HG03432 (cell line): ENCODE measurements at regions not wholly inside any gene's neighbourhood (a gene's known extent, or its start where the extent isn't known, plus 50 kb on each side); places are given as distances from the start of the nearest gene placed in this dataset.
"Not testable (repeated sequence)": the region's sequence is repeated elsewhere in the genome, so short reads cannot be mapped to it uniquely, and the experiment has no call there.

Experiments used
- ATAC-seq: cut with Tn5 transposase; IDR thresholded peaks from one replicate; pipeline ENCODE4 v1.9.1; 2021; ENCODE audit warnings: mild to moderate bottlenecking, moderate library complexity; ENCODE audit not compliant: unreplicated experiment

DNA sequence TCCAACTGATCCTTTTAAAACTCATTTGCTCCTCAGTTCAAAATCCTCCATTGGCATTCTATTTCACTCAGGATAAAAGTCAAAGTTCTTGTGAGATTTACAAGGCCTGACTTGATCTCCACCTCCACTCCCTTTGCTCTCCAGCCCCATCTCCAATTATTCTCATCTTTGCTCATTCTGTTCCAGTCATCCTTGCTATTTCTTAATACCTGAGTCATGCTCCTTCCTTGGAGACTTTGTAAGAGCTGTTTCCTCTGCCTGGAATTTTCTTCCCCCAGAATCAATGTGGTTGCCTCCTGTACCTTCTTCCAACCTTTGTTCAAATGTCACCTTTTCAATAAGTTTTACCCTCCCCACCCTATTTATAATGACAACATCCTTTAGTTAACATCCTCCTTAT, 373.5 kb downstream of the HTR1B start:
- ATAC-seq, result no peak

GRCh38 chr6:77087794-77088318, 375.4 kb downstream of the HTR1B start:
- not testable (repeated sequence) for ATAC-seq

- ATAC-seq, result peak; percentile 84
Measured at GRCh38 chr6:77074037-77074713, 389.1 kb downstream of the HTR1B start.

DNA sequence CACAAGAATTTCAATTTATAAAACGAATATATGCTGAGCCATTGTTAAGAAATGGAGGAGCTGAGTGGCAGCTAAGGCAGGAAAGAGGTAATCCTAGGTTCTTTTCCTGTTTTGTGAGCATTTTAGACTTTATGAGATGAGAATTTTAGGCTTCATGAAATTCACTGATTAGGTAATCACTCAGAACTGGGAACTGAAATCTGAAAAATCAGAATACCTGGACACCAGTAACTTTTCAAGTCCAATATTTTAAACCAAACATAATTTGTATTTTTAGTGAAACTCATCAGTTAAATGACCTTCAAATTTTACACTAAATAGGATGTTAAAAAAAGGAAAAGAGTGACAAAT, 389.9 kb downstream of the HTR1B start:
- no peak for ATAC-seq

- ATAC-seq, result no peak
Measured at GRCh38 chr6:77072694-77073409, 390.4 kb downstream of the HTR1B start.

GRCh38 chr6:77063494-77063893, 399.8 kb downstream of the HTR1B start:
- no peak for ATAC-seq

GRCh38 chr6:77055711-77056110, 407.6 kb downstream of the HTR1B start:
- ATAC-seq, result no peak

GRCh38 chr6:77040568-77041195, 422.6 kb downstream of the HTR1B start:
- ATAC-seq, result no peak

- no peak for ATAC-seq
Measured at GRCh38 chr6:77038807-77039206, 424.5 kb downstream of the HTR1B start.

- no peak for ATAC-seq
Measured at GRCh38 chr6:77037439-77037838, 425.9 kb downstream of the HTR1B start.

- ATAC-seq, result no peak
Measured at GRCh38 chr6:77036400-77036799, 426.9 kb downstream of the HTR1B start.

GRCh38 chr6:77034161-77034560, 429.1 kb downstream of the HTR1B start:
- ATAC-seq, result no peak

- ATAC-seq, result no peak
Measured at GRCh38 chr6:77030929-77031674, 432.2 kb downstream of the HTR1B start.

DNA sequence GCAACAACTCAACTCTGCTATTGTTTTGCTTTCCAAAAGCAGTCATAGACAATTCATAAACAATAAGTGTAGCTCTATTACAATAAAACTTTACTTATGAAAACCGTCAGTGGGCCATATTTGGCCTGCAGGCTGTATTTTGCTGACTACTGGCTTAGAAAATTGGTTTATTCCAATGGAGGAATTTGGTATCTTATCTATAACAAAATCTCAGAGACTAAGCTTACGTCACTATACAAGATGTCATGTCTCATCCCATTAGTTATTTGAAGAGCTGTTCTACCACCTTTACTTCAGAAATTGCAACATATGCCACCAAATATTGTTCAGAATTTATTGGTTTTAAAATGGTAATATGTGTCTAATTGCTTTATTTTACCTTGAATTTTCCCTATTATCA, 436.9 kb downstream of the HTR1B start:
- no peak for ATAC-seq

GRCh38 chr6:77025736-77026223, 437.5 kb downstream of the HTR1B start:
- no peak for ATAC-seq

GRCh38 chr6:77021778-77022177, 441.5 kb downstream of the HTR1B start:
- no peak for ATAC-seq

- ATAC-seq, result no peak
Measured at GRCh38 chr6:77021232-77021631, 442.1 kb downstream of the HTR1B start.

DNA sequence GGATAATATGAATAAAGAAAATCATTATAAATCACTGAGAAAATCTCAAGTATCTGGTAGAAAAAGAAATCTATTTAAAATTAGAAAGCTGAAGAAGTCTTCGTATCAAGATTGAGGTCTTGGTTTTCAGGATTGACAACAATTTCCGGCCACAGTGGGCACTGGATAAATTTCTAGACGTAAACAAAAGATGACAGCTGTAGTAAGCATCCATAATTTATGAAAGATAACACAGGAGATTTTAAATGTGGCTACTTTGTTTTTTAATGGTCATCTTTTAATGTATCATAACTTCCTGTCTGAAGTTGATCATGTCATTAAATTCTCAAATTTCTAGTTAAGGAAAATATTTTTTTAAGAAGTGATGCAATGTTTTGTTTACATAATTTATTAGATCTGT, 444.2 kb downstream of the HTR1B start:
- no peak for ATAC-seq

DNA sequence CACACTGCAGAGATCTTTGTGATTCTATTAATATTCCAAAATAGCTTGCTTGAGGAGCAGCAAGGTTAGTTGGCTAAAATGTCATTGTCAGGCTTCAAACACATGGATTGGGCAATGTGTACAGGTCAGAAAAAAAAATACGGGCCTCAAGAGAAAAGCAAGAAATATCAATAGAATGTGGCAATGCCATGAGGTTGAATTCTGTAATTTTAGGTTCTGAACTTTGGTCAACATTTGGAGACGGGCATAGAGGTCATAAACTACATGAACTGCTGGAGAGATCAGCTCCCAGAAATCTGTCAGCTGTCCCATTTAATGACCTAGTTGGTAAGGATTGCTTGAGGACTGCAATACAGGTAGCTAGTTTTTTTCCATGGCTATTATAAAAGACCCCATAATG, 445.8 kb downstream of the HTR1B start:
- no peak for ATAC-seq

DNA sequence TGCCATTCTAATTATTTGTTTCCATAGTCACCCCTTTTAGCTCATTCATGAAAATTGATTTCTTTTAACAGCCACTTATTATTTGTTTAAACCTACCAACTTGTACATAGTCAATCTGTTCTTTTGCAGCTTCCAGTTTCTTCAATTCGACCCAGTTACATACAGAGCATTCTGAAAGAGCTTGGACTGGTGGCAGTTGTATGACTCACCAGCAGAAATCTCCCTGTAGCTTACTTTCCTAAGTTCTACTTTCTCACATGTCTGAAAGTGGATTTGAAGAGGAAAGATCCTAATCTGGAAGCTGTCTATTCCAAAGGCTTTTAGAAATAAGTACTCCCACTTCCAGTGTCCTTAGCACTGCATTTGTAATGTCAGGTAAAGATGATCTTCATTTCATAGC, 447.9 kb downstream of the HTR1B start:
- no peak for ATAC-seq

GRCh38 chr6:77011929-77012545, 451.3 kb downstream of the HTR1B start:
- ATAC-seq, result no peak
